H9 (cell line): ENCODE measurements at regions not wholly inside any gene's neighbourhood (a gene's known extent, or its start where the extent isn't known, plus 50 kb on each side); places are given as distances from the start of the nearest gene placed in this dataset.

Source experiments
- DNase-seq: peaks from one replicate; pipeline ENCODE4 v3.0.0-alpha.2; 2017
- H2AFZ ChIP-seq: one replicate; pipeline ENCODE4 v1.6.1; 2013; ENCODE audit warnings: mild to moderate bottlenecking, low read length, control low read depth, moderate library complexity
- H2AK5ac ChIP-seq: 2 replicates; pipeline ENCODE4 v1.6.1; 2013; ENCODE audit warnings: low read length, control low read depth, mixed read lengths; ENCODE audit not compliant: insufficient read length
- H2BK120ac ChIP-seq: one replicate; pipeline ENCODE4 v1.6.1; 2013; ENCODE audit warnings: low read depth, mild to moderate bottlenecking, low read length, control low read depth, inconsistent platforms; ENCODE audit not compliant: poor library complexity, severe bottlenecking
- H2BK12ac ChIP-seq: 2 replicates; pipeline ENCODE4 v1.6.1; 2013; ENCODE audit warnings: low read length, control low read depth, mixed read lengths, low read depth; ENCODE audit not compliant: insufficient read length
- H2BK15ac ChIP-seq: 2 replicates; pipeline ENCODE4 v1.6.1; 2013; ENCODE audit warnings: low read depth, low read length, control low read depth
- H2BK20ac ChIP-seq: one replicate; pipeline ENCODE4 v1.6.1; 2013; ENCODE audit warnings: low read depth, mild to moderate bottlenecking, low read length, control low read depth, inconsistent platforms; ENCODE audit not compliant: poor library complexity, severe bottlenecking
- H2BK5ac ChIP-seq: 2 replicates; pipeline ENCODE4 v1.6.1; 2013; ENCODE audit warnings: low read length, control low read depth, mixed read lengths; ENCODE audit not compliant: insufficient read length
- H3K14ac ChIP-seq: 2 replicates; pipeline ENCODE4 v1.6.1; 2013; ENCODE audit warnings: low read length, control low read depth; ENCODE audit not compliant: insufficient read depth
- H3K18ac ChIP-seq: 2 replicates; pipeline ENCODE4 v1.6.1; 2013; ENCODE audit warnings: low read depth, mild to moderate bottlenecking, mixed read lengths, low read length, control low read depth; ENCODE audit not compliant: insufficient read length
- H3K23ac ChIP-seq: 2 replicates; pipeline ENCODE4 v1.6.1; 2013; ENCODE audit warnings: low read length, control low read depth, mixed read lengths, low read depth; ENCODE audit not compliant: insufficient read length
- H3K23me2 ChIP-seq: 2 replicates; pipeline ENCODE4 v1.6.1; 2013; ENCODE audit warnings: low read depth, mild to moderate bottlenecking, mixed read lengths, low read length, control low read depth; ENCODE audit not compliant: insufficient read length, poor library complexity, severe bottlenecking
- H3K27ac ChIP-seq: 2 replicates; pipeline ENCODE4 v1.5.1; 2013; ENCODE audit warnings: low read length, control low read depth, mixed read lengths, low read depth; ENCODE audit not compliant: insufficient read length
- H3K27me3 ChIP-seq: 2 replicates; pipeline ENCODE4 v1.6.1; 2013; ENCODE audit warnings: low read length, control low read depth, inconsistent platforms; ENCODE audit not compliant: insufficient read depth
- H3K4ac ChIP-seq: 2 replicates; pipeline ENCODE4 v1.6.1; 2013; ENCODE audit warnings: low read depth, mild to moderate bottlenecking, control low read depth, inconsistent platforms, low read length, moderate library complexity
- H3K4me1 ChIP-seq: 2 replicates; pipeline ENCODE4 v1.6.1; 2013; ENCODE audit warnings: low read length, control low read depth, inconsistent platforms; ENCODE audit not compliant: insufficient read depth
- H3K4me2 ChIP-seq: 2 replicates; pipeline ENCODE4 v1.6.1; 2013; ENCODE audit warnings: low read length, control low read depth, mixed read lengths; ENCODE audit not compliant: insufficient read length, insufficient read depth
- H3K56ac ChIP-seq: 2 replicates; pipeline ENCODE4 v1.6.1; 2013; ENCODE audit warnings: low read depth, mild to moderate bottlenecking, mixed read lengths, low read length, control low read depth; ENCODE audit not compliant: insufficient read length
- H3K79me1 ChIP-seq: 2 replicates; pipeline ENCODE4 v1.6.1; 2013; ENCODE audit warnings: low read depth, mild to moderate bottlenecking, moderate library complexity, low read length, control low read depth, inconsistent platforms; ENCODE audit not compliant: insufficient read depth, poor library complexity, severe bottlenecking
- H3K79me2 ChIP-seq: 2 replicates; pipeline ENCODE4 v1.6.1; 2013; ENCODE audit warnings: low read length, control low read depth, inconsistent platforms; ENCODE audit not compliant: insufficient read depth
- H3K9ac ChIP-seq: 2 replicates; pipeline ENCODE4 v1.6.1; 2013; ENCODE audit warnings: low read length, control low read depth, mixed read lengths; ENCODE audit not compliant: insufficient read length; ENCODE audit errors: extremely low read depth
- H3K9me3 ChIP-seq: one replicate; pipeline ENCODE4 v1.6.1; 2013; ENCODE audit warnings: low read depth, low read length, inconsistent platforms; ENCODE audit not compliant: control insufficient read depth
- H3T11ph ChIP-seq: one replicate; pipeline ENCODE4 v1.6.1; 2013; ENCODE audit warnings: mild to moderate bottlenecking, low read length, control low read depth, inconsistent platforms
- H4K20me1 ChIP-seq: one replicate; pipeline ENCODE4 v1.6.1; 2013; ENCODE audit not compliant: control insufficient read depth, insufficient read length, insufficient read depth
- H4K5ac ChIP-seq: 2 replicates; pipeline ENCODE4 v1.6.1; 2013; ENCODE audit warnings: low read depth, mild to moderate bottlenecking, mixed read lengths, low read length, control low read depth; ENCODE audit not compliant: insufficient read length
- H4K8ac ChIP-seq: replicated peaks from 2 replicates; pipeline ENCODE4 v1.6.1; 2013; ENCODE audit warnings: low read length, control low read depth, mixed read lengths, low read depth; ENCODE audit not compliant: insufficient read length
- H4K91ac ChIP-seq: 2 replicates; pipeline ENCODE4 v1.6.1; 2013; ENCODE audit warnings: low read depth, mild to moderate bottlenecking, moderate library complexity, mixed read lengths, low read length, control low read depth; ENCODE audit not compliant: insufficient read length
- H3K27ac Mint-ChIP-seq, 3 experiments: 2 replicates in 2 of 3; 3 replicates in 1 of 3; pipeline ENCODE4 v1.8.0; 2020 to 2021; ENCODE audit warnings: mixed read lengths in 3 of 3, mild to moderate bottlenecking in 1 of 3, moderate library complexity in 1 of 3
- H3K27me3 Mint-ChIP-seq: 2 replicates; pipeline ENCODE4 v1.8.0; 2021; ENCODE audit warnings: low read depth, mild to moderate bottlenecking, moderate library complexity, mixed read lengths
- H3K36me3 Mint-ChIP-seq, 3 experiments: 2 replicates in 2 of 3; 3 replicates in 1 of 3; pipeline ENCODE4 v1.8.0; 2020 to 2021; ENCODE audit warnings: low read depth in 3 of 3, mixed read lengths in 3 of 3; ENCODE audit not compliant: insufficient read depth in 1 of 3
- H3K4me1 Mint-ChIP-seq, 2 experiments: 2 replicates each; pipeline ENCODE4 v1.8.0; 2020; ENCODE audit warnings: mixed read lengths in 2 of 2
- H3K4me3 Mint-ChIP-seq, 2 experiments: 2 replicates in 1 of 2; 3 replicates in 1 of 2; pipeline ENCODE4 v1.8.0; 2020 to 2021; ENCODE audit warnings: mild to moderate bottlenecking in 2 of 2, mixed read lengths in 2 of 2, moderate library complexity in 1 of 2
- H3K9me3 Mint-ChIP-seq, 2 experiments: 2 replicates in 1 of 2; 3 replicates in 1 of 2; pipeline ENCODE4 v1.8.0; 2020; ENCODE audit warnings: mild to moderate bottlenecking in 2 of 2, mixed read lengths in 2 of 2, moderate library complexity in 1 of 2
- WGBS: extraction: QIAGEN DNeasy Blood & Tissue Kit; methylation state at CpG from one replicate; pipeline ENCODE4 v1.1.7; 2013; ENCODE audit warnings: missing lambda C conversion rate, low lambda C conversion rate, mixed read lengths; ENCODE audit not compliant: insufficient read length; ENCODE audit errors: extremely low coverage; 5-methylcytosine and 5-hydroxymethylcytosine counted together
- TF ChIP-seq, protein P1 (sequence below): fragments of 200-600 bp; sonication (generic); conservative IDR thresholded peaks from 3 replicates; pipeline ENCODE4 v1.8.0; 2021; ENCODE audit warnings: antibody characterized with exemption, mild to moderate bottlenecking

DNA sequence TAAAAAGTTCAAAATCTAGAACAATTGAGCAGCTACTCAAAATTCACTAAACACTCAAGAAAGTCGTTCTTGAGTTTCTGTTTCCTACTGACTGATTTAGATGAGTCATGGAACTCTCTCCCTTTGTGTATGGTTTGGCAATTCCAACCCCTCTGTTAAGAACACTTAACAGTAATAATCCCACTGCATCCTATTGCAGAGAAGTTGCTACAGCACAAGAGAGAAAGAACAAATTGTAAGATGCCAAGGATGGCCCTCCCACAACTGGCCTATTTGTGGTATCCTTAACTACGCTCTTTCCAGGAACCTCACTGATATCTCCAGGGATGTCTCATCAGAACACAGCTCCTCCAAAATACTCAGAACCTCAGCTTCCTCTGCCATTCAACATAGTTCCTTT is 701.8 kb upstream of the TENM3 start:
- no peaks in the 10 kb centered on the region for H3K4me1 Mint-ChIP-seq
- Histone ChIP-seq H3K27me3 (no peaks in the 10 kb centered on the region), H2BK15ac (no peak overlapping the region), H4K5ac (no peak overlapping the region), H2BK12ac (no peak overlapping the region), H3K79me2 (no peaks in the 10 kb centered on the region), H3K14ac (no peak overlapping the region), H3K79me1 (no peaks in the 10 kb centered on the region), H2BK5ac (no peak overlapping the region), H3T11ph (no peak overlapping the region), H3K18ac (no peak overlapping the region), H4K8ac (no peak overlapping the region), H2BK20ac (no peak overlapping the region), H3K56ac (no peak overlapping the region), H2AFZ (no peak overlapping the region), H3K9me3 (no peaks in the 10 kb centered on the region), H3K4ac (no peak overlapping the region), H3K23me2 (no peaks in the 10 kb centered on the region), H2BK120ac (no peak overlapping the region), H3K27ac (no peak overlapping the region), H3K9ac (no peak overlapping the region), H4K91ac (no peak overlapping the region), H3K4me1 (no peaks in the 10 kb centered on the region), H3K4me2 (no peak overlapping the region), H2AK5ac (no peak overlapping the region), H3K23ac (no peak overlapping the region), H4K20me1 (peaks cover 3% of the 10 kb centered on the region)
- no peak overlapping the region for H3K27ac Mint-ChIP-seq
- no peak for DNase-seq
- no peak overlapping the region for H3K4me3 Mint-ChIP-seq
- H3K27me3 Mint-ChIP-seq = no peaks in the 10 kb centered on the region
- TF ChIP-seq, protein P1, sequence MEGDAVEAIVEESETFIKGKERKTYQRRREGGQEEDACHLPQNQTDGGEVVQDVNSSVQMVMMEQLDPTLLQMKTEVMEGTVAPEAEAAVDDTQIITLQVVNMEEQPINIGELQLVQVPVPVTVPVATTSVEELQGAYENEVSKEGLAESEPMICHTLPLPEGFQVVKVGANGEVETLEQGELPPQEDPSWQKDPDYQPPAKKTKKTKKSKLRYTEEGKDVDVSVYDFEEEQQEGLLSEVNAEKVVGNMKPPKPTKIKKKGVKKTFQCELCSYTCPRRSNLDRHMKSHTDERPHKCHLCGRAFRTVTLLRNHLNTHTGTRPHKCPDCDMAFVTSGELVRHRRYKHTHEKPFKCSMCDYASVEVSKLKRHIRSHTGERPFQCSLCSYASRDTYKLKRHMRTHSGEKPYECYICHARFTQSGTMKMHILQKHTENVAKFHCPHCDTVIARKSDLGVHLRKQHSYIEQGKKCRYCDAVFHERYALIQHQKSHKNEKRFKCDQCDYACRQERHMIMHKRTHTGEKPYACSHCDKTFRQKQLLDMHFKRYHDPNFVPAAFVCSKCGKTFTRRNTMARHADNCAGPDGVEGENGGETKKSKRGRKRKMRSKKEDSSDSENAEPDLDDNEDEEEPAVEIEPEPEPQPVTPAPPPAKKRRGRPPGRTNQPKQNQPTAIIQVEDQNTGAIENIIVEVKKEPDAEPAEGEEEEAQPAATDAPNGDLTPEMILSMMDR = no peak
- no CpG with 5 or more reads among the region's 2 CpGs for WGBS
- no peaks in the 10 kb centered on the region for H3K9me3 Mint-ChIP-seq
- H3K36me3 Mint-ChIP-seq = no peaks in the 10 kb centered on the region
